ENCODE measurements at regions not wholly inside any gene's neighbourhood (a gene's known extent, or its start where the extent isn't known, plus 50 kb on each side); places are given as distances from the start of the nearest gene placed in this dataset.

GRCh38 chr2:177093371-177093770 is 119.2 kb upstream of the HNRNPA3 start:
- TF ChIP-seq, protein P1, sequence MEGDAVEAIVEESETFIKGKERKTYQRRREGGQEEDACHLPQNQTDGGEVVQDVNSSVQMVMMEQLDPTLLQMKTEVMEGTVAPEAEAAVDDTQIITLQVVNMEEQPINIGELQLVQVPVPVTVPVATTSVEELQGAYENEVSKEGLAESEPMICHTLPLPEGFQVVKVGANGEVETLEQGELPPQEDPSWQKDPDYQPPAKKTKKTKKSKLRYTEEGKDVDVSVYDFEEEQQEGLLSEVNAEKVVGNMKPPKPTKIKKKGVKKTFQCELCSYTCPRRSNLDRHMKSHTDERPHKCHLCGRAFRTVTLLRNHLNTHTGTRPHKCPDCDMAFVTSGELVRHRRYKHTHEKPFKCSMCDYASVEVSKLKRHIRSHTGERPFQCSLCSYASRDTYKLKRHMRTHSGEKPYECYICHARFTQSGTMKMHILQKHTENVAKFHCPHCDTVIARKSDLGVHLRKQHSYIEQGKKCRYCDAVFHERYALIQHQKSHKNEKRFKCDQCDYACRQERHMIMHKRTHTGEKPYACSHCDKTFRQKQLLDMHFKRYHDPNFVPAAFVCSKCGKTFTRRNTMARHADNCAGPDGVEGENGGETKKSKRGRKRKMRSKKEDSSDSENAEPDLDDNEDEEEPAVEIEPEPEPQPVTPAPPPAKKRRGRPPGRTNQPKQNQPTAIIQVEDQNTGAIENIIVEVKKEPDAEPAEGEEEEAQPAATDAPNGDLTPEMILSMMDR (IDR thresholded peaks at IDR 0.05; ENCODE audit: poor library complexity) = no peak
- TF ChIP-seq EZH2 (IDR thresholded peaks at IDR 0.05; ENCODE audit: borderline replicate concordance) = no peak
